ENCODE measurements at regions not wholly inside any gene's neighbourhood (a gene's known extent, or its start where the extent isn't known, plus 50 kb on each side); places are given as distances from the start of the nearest gene placed in this dataset.

DNA sequence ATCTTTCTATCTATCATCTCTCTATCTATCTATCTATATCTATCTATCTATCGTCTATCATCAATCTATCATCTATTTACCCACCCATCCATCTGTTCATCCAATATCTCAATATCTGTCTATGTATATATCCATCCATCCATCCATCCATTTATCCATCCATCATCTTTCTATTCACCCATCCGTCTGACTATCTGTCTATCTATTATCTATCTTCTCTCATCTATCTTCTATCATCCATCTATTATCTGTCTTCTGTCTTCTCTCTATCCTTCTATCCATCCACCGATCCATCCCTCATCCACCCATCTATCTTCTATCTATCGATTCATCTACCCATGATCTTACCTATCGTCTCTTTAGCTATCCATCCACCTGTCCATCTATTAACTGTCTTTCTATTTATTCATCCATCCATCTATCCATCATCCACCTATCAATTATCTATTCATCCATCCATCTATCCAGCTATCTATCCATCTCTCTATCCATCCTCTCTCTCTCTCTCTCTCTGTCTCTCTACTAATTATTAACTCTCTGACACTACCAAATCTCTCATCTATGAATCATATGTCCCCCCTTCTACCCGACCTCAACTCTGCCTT lies 89.1 kb downstream of the DHCR7 start:
- TF ChIP-seq, protein P1, sequence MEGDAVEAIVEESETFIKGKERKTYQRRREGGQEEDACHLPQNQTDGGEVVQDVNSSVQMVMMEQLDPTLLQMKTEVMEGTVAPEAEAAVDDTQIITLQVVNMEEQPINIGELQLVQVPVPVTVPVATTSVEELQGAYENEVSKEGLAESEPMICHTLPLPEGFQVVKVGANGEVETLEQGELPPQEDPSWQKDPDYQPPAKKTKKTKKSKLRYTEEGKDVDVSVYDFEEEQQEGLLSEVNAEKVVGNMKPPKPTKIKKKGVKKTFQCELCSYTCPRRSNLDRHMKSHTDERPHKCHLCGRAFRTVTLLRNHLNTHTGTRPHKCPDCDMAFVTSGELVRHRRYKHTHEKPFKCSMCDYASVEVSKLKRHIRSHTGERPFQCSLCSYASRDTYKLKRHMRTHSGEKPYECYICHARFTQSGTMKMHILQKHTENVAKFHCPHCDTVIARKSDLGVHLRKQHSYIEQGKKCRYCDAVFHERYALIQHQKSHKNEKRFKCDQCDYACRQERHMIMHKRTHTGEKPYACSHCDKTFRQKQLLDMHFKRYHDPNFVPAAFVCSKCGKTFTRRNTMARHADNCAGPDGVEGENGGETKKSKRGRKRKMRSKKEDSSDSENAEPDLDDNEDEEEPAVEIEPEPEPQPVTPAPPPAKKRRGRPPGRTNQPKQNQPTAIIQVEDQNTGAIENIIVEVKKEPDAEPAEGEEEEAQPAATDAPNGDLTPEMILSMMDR (IDR thresholded peaks at IDR 0.05) = no peak
- no peak for TF ChIP-seq EZH2 (IDR thresholded peaks at IDR 0.05; ENCODE audit: borderline replicate concordance, insufficient read depth, low read depth, low read length, poor library complexity, severe bottlenecking)

All from B cell (primary cell).